Activated CD8-positive, alpha-beta memory T cell treated with anti-CD3 and anti-CD28 coated beads, Interleukin-2, amount 50 U/mL, for 4 hours (primary cell): ENCODE measurements at regions not wholly inside any gene's neighbourhood (a gene's known extent, or its start where the extent isn't known, plus 50 kb on each side); places are given as distances from the start of the nearest gene placed in this dataset.

Experiments used
- DNase-seq: peaks from one replicate; pipeline ENCODE4 v3.0.0-alpha.2; 2020

DNA sequence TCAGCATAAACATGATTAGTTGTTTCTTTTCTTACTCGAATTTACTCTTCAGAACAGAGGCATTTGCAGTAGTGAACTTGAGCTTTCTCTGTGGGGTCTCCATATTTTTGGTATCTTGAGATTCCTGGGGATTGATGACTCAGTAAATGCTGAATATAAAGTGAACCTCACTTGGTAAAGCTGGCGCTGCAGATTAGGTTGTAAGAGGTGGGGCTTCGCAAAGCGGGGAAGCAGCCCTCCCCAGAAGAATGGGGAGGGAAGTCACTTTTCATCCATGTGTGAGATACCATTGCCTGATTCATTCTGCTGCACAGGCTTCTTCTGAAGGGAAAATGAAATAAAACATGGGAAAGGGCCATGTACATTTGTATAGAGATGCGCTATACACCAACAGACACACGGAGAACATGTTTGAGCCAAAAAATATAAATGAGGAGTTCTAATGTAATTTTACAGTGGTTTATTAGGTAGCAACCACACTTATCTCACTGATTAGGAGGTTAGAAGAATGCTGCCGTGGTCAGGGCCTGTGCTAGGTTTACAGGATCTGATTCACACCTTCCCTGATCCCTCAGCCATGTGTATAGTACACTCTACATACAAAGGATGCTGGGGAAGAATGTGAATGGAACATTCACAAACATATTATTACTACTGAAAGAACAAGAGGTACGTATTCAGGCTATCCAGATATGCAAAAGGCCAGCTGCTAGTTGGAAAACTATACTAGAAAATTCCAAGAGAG lies 63.5 kb downstream of the DNTTIP2 start:
- DNase-seq = no peak

DNA sequence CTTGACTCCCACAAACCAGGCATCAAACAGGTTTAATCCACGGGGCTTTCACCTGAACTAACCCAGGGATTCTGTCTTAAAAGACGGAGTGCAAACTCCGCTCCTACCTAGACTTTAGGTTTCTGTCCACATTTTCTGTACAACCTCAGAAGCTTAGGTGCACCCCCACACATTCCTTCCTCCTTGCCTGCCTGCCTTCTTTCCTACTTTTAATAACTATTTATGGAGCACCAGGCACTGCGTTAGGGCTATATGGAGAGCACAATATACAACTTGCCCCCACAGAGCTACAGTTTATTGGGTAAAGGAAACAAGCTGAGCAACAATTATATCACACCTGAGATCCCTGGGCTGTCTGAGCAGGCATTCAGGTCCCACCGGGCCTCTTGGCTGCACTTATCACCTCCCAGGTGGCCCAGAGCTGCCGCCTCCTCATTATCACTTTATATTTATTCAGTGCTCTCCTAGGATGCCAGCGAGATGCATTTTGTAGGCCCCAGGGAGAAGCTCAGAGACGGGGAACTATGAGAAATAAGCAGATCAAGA lies 64.1 kb downstream of the DNTTIP2 start:
- DNase-seq = no peak

DNA sequence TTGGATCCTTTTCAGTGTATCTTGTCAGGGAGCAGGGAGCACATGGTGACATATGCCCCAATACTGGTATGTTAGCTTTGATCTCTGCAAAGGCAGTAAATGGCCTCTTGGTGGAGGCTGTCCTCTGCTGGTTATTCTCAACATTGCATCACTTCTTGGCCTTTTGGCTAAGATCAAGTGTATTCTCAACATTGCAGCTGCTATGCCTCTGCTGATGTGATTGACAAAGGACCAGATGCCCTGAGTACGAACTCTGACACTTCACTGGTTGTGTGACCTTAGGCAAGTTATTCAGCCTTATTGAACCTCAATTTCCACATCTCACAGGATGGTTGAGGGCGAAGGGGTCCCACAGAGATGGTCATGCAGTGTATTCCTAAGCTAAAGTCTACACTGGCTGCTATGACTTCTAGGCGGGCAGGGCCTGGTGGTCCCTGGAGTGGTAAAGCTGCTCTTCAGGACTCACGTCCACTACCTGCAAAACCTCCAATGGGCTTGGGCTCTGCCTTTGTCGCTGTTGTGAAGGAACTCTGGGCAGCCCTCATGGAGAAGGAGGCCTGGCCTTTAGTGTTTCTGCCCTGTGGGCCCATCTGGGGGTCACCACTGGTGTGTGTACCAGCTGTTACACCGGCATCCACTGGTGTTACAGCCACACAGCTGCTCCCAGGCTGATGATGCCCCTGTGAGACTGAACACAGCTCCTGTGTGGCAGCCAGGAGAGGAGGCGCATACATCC lies 64.8 kb downstream of the DNTTIP2 start:
- DNase-seq = peak; percentile 30

DNA sequence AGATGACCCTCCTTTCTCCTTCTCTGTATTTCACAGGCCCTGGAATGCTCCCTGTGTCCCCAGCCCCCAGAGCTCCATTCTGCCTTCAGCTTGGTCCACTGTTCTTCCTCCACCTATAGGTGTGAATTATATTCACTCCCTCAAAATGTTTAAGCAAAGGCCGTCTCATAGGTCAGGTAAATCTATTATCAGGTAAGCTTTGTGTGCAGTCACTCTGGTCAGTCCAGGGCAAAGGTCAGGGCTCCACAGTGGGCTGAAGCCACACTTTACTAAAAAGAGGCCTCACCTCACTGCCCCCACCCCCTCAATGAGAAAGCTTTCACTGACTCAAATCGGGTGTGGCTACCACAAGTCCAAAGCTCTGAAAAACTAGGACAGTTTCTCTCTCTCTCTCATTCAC lies 65.9 kb downstream of the DNTTIP2 start:
- DNase-seq = no peak

DNA sequence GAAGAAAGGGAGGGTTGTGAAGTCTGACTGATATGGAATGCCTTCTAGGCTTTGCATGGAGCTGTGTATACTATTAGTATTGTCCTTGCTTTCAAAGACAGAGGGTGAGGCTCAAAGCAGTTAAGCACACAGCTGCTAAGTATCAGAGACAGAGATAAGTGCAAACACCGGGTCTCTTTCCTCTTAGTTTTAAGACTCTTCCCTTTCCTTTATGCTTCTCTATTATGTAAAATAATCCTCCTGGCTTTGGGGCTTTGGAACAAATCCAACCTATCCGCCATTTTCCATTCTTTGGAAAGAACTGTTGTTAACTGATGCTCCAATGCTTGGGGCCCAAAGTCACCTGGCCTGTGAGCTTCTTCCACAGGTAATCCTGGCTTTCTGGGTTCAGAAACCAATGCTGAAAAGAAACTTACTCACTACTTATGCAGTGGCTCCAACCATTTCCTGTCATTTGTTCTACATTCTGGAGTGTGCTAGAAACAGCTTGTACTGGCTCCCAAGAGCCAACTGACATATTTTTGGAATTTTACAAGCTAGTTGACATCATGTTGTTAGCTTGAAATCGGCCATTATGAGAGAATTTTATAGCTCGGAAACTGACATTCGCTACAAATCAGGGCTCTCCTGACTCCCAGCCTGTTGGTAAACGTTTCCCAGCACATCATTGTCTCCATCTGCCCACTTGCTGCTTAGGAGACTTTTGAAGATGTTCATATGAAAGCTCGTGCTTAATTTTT lies 67.5 kb downstream of the DNTTIP2 start:
- no peak for DNase-seq

DNA sequence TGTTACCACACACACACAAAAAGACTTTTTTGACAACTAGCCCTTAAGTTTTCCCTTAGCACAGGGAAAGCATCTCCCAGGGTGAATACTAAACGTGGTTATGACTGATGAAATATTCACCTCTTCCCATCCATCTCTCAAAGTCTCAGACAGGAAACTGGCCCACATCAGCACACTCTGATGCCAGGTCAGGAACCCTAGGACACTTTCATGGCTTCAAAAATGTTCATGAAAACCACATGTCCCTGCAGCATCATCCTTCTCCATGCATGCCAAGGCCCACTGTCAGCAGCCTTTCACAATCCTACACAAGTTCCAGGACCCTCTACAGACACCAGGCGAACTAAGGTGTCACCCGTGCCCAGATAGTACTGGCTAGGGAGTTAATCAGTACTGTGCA lies 68.7 kb downstream of the DNTTIP2 start:
- no peak for DNase-seq

DNA sequence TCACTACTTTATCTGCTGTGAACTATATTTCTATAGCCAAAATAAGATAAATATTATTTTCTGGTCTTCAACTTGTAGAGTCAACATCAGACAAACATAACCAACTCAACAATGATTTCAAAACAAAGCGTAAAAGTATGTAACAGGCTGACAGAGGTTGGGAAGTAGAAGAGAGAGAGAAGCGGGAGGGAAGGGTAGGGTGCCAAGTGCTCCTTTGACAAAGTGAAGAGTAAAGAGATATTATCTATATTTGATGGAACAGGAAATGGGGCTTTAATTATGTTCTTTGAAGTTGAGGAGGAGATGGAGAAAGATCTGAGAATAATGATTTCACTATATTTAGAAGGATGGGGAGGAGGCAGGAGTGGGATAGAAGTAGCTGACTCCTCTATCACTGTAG lies 70.1 kb downstream of the DNTTIP2 start:
- no peak for DNase-seq

DNA sequence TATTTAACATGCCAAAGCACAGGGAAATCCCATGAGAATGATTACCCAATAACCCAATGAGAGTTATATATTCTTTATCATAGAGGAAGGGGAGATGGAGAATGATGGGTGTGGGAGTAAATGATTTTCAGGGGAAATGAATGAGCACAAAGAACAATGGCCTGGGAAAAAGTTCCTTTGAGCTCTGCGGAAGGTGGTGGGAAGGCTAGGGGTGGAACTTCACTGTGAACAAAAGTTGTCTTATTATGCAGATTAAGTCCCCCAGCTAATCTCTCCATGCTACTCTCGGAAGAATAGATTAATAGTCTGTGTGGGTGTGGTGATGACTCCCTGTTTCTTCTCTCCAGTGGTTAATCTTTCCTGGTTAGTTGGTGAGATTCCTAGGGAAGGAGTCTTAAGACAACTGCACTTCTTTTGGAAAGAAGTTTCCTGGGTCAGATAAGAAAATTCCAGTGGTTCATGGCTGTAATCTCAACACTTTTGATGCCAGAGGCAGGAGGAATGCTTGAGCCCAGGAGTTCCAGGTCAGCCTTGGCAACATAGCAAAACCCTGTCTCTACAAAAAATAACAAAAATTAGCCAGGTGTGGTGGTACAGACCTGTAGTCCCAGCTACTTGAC lies 71.6 kb downstream of the DNTTIP2 start:
- DNase-seq = no peak

DNA sequence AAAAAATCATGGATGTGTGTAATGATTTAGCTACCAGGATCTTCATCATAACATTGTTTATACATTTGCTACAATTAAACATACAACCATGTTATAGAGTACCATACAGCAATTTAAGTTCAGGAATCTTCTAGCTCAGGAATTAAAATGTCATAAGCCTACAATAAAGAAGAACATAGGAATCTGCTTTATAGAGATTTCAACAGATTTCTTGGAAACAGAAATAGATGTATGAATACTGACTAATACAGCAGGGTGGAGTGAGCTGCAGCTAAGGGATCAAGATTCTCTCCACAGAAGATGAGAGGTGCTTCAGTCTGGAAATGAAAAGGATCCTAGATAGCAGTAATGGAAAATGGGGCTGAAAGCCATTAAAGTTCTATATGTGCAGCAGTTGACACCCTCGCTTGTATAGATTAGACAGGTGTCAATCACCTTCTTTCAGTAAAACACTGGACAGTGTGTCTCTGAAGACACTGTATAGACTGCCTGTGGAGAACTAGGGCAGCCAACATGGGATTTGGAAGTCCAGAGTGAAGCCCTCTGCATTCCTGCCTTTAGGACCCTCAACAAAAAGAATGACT lies 73.9 kb downstream of the DNTTIP2 start:
- no peak for DNase-seq

DNA sequence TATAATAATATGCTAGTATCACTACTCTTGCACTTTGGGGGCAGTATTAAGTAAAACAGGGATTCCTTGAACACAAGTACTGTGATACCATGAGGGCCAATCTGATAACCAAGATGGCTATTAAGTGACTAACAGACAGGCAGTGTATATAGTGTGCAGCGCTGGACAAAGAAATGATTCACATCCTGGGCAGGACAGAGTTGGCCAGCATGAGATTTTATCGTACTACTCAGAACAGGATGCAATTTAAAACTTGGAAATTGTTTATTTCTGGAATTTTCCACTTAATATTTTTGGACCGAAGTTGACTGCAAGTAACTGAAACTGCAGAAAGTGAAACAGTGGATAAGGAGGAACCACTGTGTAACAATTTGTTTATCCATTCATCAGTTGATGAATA lies 74.6 kb downstream of the DNTTIP2 start:
- no peak for DNase-seq

DNA sequence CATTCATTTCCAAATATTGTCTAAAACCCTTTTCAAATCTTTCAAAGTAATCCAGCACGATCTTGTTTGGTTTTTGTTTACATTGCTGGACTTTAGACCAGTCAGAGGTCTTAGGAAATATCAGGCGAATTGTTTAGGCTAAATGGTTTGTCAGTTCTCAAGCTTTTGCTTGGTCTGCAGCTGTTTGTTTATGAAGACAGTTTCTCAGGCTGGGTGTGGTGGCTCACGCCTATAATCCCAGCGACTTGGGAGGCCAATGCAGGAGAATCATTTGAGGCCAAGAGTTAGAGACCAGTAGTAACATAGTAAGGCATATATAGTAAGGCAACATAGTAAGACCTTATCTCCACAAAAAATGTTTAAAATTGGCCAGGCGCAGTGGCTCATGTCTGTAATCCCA lies 77.5 kb downstream of the DNTTIP2 start:
- DNase-seq = no peak

DNA sequence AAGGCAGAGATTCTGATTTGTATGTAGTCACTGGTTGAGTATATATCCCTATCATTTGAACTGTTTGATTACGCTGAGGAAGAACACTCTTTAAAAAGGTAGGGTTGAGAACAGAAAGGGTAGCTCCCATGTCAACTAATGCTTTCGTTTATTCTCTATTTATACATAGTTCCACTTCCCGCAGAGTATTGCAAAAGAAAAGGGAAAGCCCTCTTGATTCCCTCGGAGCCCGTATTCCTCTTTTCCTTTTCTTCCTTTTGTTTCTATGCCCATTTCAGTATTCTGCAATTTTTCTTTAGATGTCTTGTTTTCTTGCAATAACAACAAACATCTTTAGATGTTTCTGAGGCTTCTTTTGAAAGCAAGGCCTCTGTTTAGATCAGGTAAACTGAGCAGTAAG lies 78.2 kb downstream of the DNTTIP2 start:
- no peak for DNase-seq

DNA sequence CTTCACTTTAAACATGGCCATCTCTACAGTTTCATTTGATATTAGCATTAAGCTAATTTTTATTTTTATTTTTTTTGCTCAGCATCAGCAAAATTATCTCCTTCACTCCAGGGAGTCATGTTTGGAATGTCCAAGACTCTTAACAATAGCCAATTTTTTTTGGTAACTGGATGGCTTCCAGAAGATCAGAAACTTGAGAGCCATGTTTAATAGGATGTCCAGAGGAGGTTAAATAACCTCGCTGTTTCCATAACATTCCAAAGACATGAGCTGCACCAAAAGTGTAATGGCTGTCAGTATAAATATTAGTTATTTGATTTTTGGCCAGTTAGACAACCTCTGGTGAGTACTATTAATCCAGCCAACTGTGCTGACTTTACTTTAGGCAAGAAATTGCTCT lies 80.7 kb downstream of the DNTTIP2 start:
- DNase-seq = no peak

DNA sequence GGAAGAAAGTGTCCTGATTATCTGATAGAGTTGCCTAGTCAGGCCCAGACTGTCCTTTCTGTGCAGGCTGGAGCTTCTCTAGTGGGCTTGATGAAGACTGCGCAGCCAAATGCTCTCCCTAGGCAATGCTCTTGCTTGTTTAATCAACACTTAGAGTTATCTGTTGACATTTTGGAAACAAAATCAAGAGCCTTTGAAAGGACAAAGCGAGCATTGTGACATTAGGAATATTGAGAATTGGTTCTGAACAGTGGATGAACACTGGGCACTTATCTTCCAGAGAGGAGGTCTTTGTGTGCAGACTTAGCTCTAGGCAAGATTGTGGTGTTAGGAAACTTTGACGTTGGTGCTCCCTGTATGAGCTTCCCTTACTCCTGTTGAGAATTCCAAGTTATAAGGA lies 94.5 kb downstream of the DNTTIP2 start:
- no peak for DNase-seq

DNA sequence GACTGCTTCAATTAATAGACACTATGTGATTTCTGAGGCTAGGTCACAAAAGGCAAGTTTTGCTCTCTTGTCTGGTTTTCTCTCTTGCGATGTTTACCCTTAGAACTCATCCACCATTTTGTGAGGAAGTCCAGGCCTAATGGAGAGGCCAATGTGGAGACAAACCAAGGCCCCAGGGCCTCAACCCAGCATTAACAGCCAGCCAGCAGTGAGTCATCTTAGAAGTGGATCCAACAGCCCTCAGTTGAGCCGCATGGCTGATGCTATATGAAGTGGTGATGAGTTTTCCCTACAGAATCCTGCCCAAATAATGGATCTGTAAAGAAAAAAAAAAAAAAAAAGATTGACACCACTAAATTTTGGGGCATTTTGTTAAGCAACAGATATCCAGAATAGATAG lies 95.1 kb downstream of the DNTTIP2 start:
- DNase-seq = no peak

DNA sequence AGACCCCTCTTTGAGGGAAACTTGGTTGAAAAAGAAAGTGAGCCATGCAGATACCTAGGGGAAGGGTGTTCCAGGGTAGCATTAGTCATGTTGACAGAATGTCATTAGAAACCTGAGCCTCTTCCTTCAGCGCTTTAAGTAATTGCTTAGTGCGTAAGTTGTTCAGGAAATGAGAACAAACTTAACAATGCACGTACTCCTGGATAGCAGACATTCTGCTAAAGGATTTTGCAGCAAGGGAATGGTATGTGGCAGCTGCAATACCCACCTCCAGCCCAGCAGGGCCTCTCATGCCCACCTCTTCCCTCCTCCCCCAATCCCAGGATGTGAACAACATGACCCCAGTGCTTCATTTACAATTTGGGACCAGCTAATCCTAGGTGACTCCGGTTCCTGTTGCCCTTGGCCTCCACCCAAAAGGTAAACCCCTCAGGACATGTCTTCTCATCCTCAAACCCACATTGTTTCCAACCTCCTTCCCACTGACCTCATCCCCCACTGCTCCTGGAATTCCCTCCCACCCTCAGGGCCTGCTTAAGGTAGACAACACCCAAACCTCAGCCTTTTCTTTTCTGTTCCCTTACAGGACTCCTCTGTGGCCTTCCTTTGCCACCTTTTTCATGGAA lies 98.0 kb upstream of the BCAR3 start:
- DNase-seq = no peak

DNA sequence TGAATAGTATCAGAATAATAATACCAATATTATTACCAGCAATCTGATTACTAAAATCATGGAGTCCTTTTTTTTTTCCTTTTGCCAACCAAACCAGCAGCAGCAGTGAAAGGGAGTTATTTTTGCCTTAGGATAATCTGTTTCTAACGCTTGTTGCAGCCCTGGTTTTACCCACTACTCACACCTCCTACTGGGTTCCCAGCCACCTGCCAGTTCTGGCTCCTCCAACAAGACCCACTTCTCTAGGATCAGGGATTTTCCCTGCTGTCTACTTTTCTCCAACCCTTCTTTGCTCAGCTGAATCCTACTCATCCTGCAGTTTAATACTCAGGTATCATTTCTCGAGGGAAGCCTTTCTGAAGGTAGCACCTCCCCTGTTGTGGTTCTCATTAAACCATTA lies 96.8 kb upstream of the BCAR3 start:
- DNase-seq = no peak

DNA sequence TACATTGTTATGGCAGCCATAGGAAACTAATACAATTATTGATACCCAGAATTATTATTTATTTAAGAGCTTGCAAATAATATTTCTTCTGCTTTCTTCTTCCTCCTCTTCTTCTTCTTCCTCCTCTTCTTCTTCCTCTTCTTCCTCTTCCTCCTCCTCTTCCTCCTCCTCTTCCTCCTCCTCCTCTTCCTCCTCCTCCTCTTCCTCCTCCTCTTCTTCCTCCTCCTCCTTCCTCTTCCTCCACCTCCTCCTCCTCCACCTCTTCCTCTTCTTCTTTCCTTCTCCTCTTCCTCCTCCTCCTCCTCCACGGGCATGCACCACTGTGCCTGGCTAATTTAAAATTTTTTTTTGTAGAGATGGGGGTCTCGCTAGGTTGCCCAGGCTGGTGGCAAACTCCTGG lies 95.6 kb upstream of the BCAR3 start:
- DNase-seq = no peak

DNA sequence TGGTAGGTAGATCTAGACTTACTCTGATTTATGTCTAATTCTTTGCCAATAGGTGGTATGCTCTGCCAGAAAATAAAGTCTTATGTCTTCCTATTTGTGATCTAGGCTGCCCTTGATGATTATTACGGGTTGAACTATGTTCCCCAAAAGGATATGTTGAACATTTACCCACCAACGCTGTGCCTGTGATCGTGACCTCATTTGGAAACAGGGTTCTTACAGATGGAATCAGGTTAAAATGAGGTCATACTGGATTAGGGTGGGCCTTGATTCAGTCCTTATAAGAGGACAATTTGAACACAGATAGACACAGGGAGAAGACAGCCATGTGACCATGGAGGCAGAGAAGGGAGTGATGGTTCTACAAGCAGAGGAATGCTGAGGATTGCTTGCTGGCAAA lies 95.1 kb upstream of the BCAR3 start:
- DNase-seq = no peak

DNA sequence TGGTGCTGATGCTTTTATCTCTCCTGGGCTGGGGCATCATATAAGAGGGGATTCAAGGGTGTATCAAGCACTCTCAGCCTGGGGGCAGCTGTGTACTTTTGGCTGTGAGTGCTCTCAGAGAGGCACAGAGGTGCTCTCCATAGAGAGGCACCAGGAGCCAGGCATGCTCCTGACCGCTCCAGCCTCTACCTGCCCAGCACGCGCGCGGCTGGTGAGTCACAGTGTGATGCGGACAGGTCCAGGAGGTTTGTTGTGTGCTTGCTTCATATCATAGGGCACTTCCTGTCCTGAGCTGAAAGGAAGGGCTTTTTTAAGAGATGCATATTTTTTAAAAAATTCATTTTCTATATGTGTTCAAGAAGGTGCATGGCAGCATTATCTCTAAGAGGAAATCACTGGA lies 93.6 kb upstream of the BCAR3 start:
- no peak for DNase-seq

DNA sequence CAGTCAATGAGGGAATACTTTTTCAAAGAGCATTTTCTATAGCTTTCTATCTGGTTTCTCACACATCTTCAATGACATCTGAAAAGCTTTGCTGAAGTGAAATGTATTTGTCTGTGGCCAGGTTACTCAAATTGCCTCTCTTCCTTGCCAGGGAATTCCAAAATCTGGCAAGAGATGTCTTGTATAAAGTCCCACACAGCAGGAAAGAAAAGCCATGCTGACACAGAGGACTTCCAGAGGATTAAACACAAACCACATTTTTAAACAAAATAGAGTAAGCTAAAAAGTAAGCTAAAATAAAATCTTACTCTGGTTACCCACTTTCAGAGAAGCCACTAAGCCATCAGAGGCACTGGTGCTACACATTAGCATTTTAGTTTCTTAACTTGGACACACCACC lies 93.1 kb upstream of the BCAR3 start:
- no peak for DNase-seq

DNA sequence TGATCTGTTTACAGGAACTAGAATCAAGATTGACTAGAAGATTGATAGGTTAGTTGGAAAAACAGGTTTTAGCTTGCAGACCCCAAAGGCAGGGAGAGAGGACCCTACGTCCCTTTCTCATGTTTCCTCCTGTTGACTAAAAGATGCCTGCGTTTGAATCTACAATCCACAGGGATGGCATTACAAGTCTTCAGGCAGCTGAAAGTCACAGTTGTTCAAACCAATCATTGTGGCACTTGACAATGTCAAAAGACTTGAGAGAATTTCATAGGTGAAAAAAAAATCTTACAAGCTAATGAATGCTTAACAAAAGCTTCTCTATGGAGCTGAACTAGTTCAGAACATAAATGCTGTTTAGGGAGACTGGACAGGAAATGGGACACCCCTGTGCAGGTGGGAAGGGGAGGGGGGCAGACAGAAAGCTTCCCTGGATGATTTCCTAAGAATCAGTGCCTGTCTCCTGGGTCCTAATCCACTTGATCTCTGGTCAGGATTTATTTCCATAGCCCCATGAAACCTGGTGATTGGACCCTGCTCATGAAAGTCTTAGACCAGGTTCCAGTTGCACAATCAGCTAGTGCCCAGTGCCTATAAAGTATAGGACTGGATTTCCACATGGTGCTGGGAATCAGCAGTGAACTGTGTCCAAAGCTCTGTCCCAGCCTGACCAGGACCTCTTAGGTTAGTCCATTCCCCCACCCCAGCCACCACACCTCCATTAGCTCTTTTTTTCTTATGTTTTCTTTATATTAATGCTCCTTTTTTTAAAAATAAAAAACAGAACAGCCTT lies 91.6 kb upstream of the BCAR3 start:
- DNase-seq = no peak
